Panc1 (cell line): ENCODE measurements at regions not wholly inside any gene's neighbourhood (a gene's known extent, or its start where the extent isn't known, plus 50 kb on each side); places are given as distances from the start of the nearest gene placed in this dataset.
A peak's percentile ranks its signal among the peaks of the same experiment; 100 is the strongest.

ENCODE experiments used
- ATAC-seq: fragments of 200-7000 bp; cut with Tn5 transposase; 2 replicates; pipeline ENCODE4 v1.9.1; 2020; ENCODE audit warnings: mild to moderate bottlenecking, moderate library complexity
- BruUV-seq: library from RNA; stranded (reverse); fragments of 400-500 nt; replicated peaks from 2 replicates; lab custom pipeline; 2021; lab: Mats Ljungman, UMichigan
- CTCF ChIA-PET: fragments of 300-600 bp; sonication (Branson Sonifier 250); formaldehyde crosslinking; loops from one replicate; lab custom pipeline; 2022; ENCODE audit warnings: antibody characterized with exemption; lab: Charles Lee
- POLR2A ChIA-PET: fragments of 300-600 bp; sonication (Branson Sonifier 250); formaldehyde crosslinking; loops from one replicate; lab custom pipeline; 2022; ENCODE audit warnings: antibody characterized with exemption; lab: Charles Lee
- DNase-seq: peaks from one replicate; pipeline ENCODE4 v3.0.0-alpha.2; 2010; ENCODE audit warnings: low read depth, low spot score
- H3K27ac ChIP-seq: 2 replicates; pipeline ENCODE4 v1.5.1; 2011; ENCODE audit warnings: mild to moderate bottlenecking, low read length, inconsistent platforms
- H3K27me3 ChIP-seq: fragments of 200-500 bp; sonication (Bioruptor generic); 2 replicates; pipeline ENCODE4 v1.6.0; 2014; ENCODE audit warnings: low read length, inconsistent platforms; ENCODE audit not compliant: control insufficient read depth, insufficient read depth
- H3K36me3 ChIP-seq: fragments of 200-500 bp; sonication (Bioruptor generic); 2 replicates; pipeline ENCODE4 v1.5.1; 2014; ENCODE audit warnings: inconsistent platforms, mild to moderate bottlenecking, low read length, moderate library complexity; ENCODE audit not compliant: control insufficient read depth, insufficient read depth
- H3K4me1 ChIP-seq: 2 replicates; pipeline ENCODE4 v1.5.1; 2011; ENCODE audit warnings: inconsistent platforms, mild to moderate bottlenecking, low read length, moderate library complexity; ENCODE audit not compliant: control insufficient read depth, insufficient read depth
- H3K4me3 ChIP-seq, 2 experiments: 2 replicates each; pipeline ENCODE4 v1.5.1; 2011 to 2012; ENCODE audit warnings: low read depth in 2 of 2, low read length in 2 of 2, mild to moderate bottlenecking in 2 of 2, inconsistent platforms in 1 of 2, moderate library complexity in 1 of 2
- H3K9me3 ChIP-seq: fragments of 200-500 bp; sonication (Bioruptor generic); 2 replicates; pipeline ENCODE4 v1.5.1; 2014; ENCODE audit warnings: low read depth, mild to moderate bottlenecking, inconsistent platforms, low read length, moderate library complexity; ENCODE audit not compliant: control insufficient read depth, insufficient read depth
- CTCF ChIP-seq: fragments of 450-650 bp; IDR thresholded peaks from 2 replicates; pipeline ENCODE4 v1.5.1; 2017; ENCODE audit warnings: mild to moderate bottlenecking
- POLR2AphosphoS5 ChIP-seq: IDR thresholded peaks from 2 replicates; pipeline ENCODE4 v1.6.1; 2012; ENCODE audit warnings: mild to moderate bottlenecking, low read depth, low read length, moderate library complexity
- REST ChIP-seq, 2 experiments: IDR thresholded peaks; 2 replicates each; pipeline ENCODE4 v1.6.1; 2011 to 2012; ENCODE audit warnings: low read depth in 2 of 2, control low read depth in 1 of 2, low read length in 1 of 2, mild to moderate bottlenecking in 1 of 2, moderate library complexity in 1 of 2; ENCODE audit not compliant: insufficient read depth in 1 of 2
- SIN3A ChIP-seq: IDR thresholded peaks from 2 replicates; pipeline ENCODE4 v1.6.1; 2012; ENCODE audit warnings: low read depth, mild to moderate bottlenecking, low read length, moderate library complexity, borderline replicate concordance; ENCODE audit not compliant: insufficient read depth
- TCF7L2 ChIP-seq: IDR thresholded peaks from 2 replicates; pipeline ENCODE4 v1.6.1; 2011; ENCODE audit warnings: mild to moderate bottlenecking, low read depth, low read length, inconsistent platforms
- in situ Hi-C: cut with HindIII; loops from 2 replicates; pipeline ENCODE4 v1.10.0; 2016; ENCODE audit warnings: low sequenced_read_pairs, low pct_unique_long_range_greater_than_20kb
- intact Hi-C: fragments of 100-400 bp; cut with micrococcal nuclease; formaldehyde crosslinking; loops from one replicate; pipeline ENCODE4 v1.10.0; 2022; ENCODE audit not compliant: unreplicated experiment

- TF ChIP-seq REST (IDR thresholded peaks at IDR 0.05; ENCODE audit: insufficient read depth in 1 of 2, low read depth in 2 of 2, low read length in 1 of 2) (no peak), CTCF (no peak), SIN3A (no peak), TCF7L2 (no peak), POLR2AphosphoS5 (no peak)
- ChIA-PET CTCF (no interaction called here), POLR2A (no interaction called here)
- ATAC-seq (no peak), DNase-seq (no peak)
- Histone ChIP-seq H3K27me3 (no peaks in the 10 kb centered on the region; the same call in 1 of the 2 replicates), H3K9me3 (no peaks in the 10 kb centered on the region), H3K36me3 (no peaks in the 10 kb centered on the region), H3K27ac (no peak overlapping the region), H3K4me1 (no peaks in the 10 kb centered on the region), H3K4me3 (no peak overlapping the region)
- intact Hi-C loops (no loop called here), in situ Hi-C loops (no loop called here)
- BruUV-seq: no TSS peak
Measured at GRCh38 chr2:129010262-129010661, 691.6 kb upstream of the HS6ST1 start.

GRCh38 chr2:129011466-129012061 lies 692.9 kb upstream of the HS6ST1 start:
- DNase-seq (no peak), ATAC-seq (peak; percentile 51; the same call in 1 of the 2 replicates)
- H3K4me1 ChIP-seq: no peaks in the 10 kb centered on the region
- no peak overlapping the region for H3K27ac ChIP-seq
- H3K36me3 ChIP-seq: no peaks in the 10 kb centered on the region
- in situ Hi-C loops (no loop called here), intact Hi-C loops (no loop called here)
- no peaks in the 10 kb centered on the region for H3K9me3 ChIP-seq
- no peaks in the 10 kb centered on the region; the same call in 1 of the 2 replicates for H3K27me3 ChIP-seq
- BruUV-seq: no TSS peak
- CTCF ChIA-PET: no interaction called here
- TF ChIP-seq TCF7L2 (no peak), CTCF (no peak; the same call in 1 of the 2 replicates), SIN3A (no peak), REST (IDR thresholded peaks at IDR 0.05; ENCODE audit: insufficient read depth in 1 of 2, low read depth in 2 of 2, low read length in 1 of 2) (no peak), POLR2AphosphoS5 (no peak)
- POLR2A ChIA-PET: no interaction called here
- H3K4me3 ChIP-seq: no peak overlapping the region
